ENCODE measurements at regions not wholly inside any gene's neighbourhood (a gene's known extent, or its start where the extent isn't known, plus 50 kb on each side); places are given as distances from the start of the nearest gene placed in this dataset.
"Not testable (repeated sequence)": the region's sequence is repeated elsewhere in the genome, so short reads cannot be mapped to it uniquely, and the experiment has no call there.

GRCh38 chrY:25973746-25974145, 351.8 kb downstream of the CDY1 start:
- intact Hi-C loops (cut with micrococcal nuclease); DNase-seq; ATAC-seq: not testable (repeated sequence)

GRCh38 chrY:25987720-25988119, 365.8 kb downstream of the CDY1 start:
- ATAC-seq = peak; percentile 47
- intact Hi-C loops (cut with micrococcal nuclease); DNase-seq: not testable (repeated sequence)

- DNase-seq; intact Hi-C loops (cut with micrococcal nuclease): not testable (repeated sequence)
- ATAC-seq = peak; percentile 98
These were observed 377.9 kb downstream of the CDY1 start for GRCh38 chrY:25999848-26000247.

GRCh38 chrY:26047365-26047764, 425.4 kb downstream of the CDY1 start:
- intact Hi-C loops (cut with micrococcal nuclease); ATAC-seq; DNase-seq: not testable (repeated sequence)

GRCh38 chrY:26057949-26058348, 436.0 kb downstream of the CDY1 start:
- intact Hi-C loops (cut with micrococcal nuclease); DNase-seq; ATAC-seq: not testable (repeated sequence)

GRCh38 chrY:26059229-26059628, 437.3 kb downstream of the CDY1 start:
- peak; percentile 40 for ATAC-seq
- intact Hi-C loops (cut with micrococcal nuclease); DNase-seq: not testable (repeated sequence)

GRCh38 chrY:26073167-26073566, 451.2 kb downstream of the CDY1 start:
- intact Hi-C loops (cut with micrococcal nuclease); DNase-seq: not testable (repeated sequence)
- peak; percentile 40 for ATAC-seq

GRCh38 chrY:26079433-26079832, 457.5 kb downstream of the CDY1 start:
- ATAC-seq; intact Hi-C loops (cut with micrococcal nuclease); DNase-seq: not testable (repeated sequence)

- ATAC-seq; DNase-seq; intact Hi-C loops (cut with micrococcal nuclease): not testable (repeated sequence)
These were observed 459.3 kb downstream of the CDY1 start for GRCh38 chrY:26081266-26081665.

- DNase-seq; ATAC-seq; intact Hi-C loops (cut with micrococcal nuclease): not testable (repeated sequence)
These were observed 465.2 kb downstream of the CDY1 start for GRCh38 chrY:26087153-26087552.

Measured in left ventricle myocardium superior (tissue), 1 donor.